ENCODE measurements at regions not wholly inside any gene's neighbourhood (a gene's known extent, or its start where the extent isn't known, plus 50 kb on each side); places are given as distances from the start of the nearest gene placed in this dataset.
A peak's percentile ranks its signal among the peaks of the same experiment; 100 is the strongest.

DNA sequence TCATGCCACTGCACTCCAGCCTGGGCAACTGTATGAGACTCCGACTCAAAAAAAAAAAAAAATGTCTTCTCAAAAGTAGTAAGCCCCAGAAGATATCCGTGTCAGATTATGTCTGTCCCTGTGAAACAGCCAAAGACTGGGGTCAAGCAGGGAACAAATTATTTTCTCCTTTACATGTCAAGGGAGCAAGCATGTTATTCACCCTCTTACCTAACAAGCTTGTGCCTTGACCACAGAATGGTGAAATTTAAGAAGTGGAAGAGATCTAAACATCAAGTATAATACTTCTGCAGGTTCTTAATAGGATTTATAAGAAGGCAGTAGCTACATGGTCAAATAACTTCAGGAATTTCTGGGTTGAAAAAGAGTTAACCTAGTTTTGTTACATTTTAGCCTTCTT lies 187.9 kb downstream of the ZNF365 start:
- peaks cover 0 to 7% of the 10 kb centered on the region in 2 donors for H3K9me3 Mint-ChIP-seq
- no peak overlapping the region for H3K27ac Mint-ChIP-seq
- H3K36me3 Mint-ChIP-seq = no peaks in the 10 kb centered on the region
- ATAC-seq (no peak), DNase-seq (ENCODE audit: low spot score in 2 of 2) (no peak)

DNA sequence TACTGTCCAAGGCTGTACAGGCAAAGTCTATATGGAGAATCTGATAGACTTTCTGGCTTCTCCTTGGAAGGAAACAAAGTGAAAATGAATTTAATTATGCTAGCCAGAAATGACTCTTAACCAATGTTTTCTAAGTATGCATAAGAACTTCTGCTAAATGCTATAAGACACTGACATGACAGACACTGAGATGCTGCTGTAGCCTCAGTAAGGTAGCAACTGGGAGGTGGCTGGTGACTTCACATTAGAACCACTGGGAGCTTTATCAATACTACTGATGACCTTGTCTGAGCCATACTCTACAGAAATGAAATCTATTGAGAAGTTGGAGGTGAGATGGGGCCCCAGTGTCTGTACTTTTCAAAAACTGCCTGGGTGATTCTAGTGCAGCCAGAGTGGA lies 188.6 kb downstream of the ZNF365 start:
- H3K9me3 Mint-ChIP-seq = peaks cover 0 to 7% of the 10 kb centered on the region in 2 donors
- DNase-seq (ENCODE audit: low spot score in 2 of 2) (no peak), ATAC-seq (peak in 1 of 2 donors; percentile 82)
- no peaks in the 10 kb centered on the region for H3K36me3 Mint-ChIP-seq
- no peak overlapping the region for H3K27ac Mint-ChIP-seq

DNA sequence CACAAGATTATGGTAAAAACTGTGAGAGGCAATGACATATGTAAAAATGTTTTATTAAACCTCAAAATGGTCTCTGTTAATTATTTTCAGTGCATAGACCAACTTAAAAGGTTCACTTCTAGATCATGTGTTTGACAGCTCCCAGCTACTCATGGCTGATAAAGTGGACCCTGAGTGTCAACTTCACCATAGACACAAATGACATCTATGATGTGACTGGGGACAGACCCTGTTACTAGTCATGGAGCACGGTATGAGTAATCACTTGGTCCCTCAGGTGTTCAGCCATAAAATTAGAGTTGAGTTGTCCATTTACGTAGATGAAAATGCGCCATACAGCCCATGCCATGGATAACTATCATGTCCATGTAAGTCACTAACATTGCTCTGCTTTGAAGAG lies 199.8 kb downstream of the ZNF365 start:
- DNase-seq (ENCODE audit: low spot score in 2 of 2) = no peak
- Mint-ChIP-seq H3K9me3 (no peaks in the 10 kb centered on the region), H3K36me3 (no peaks in the 10 kb centered on the region), H3K27ac (no peak overlapping the region)
- peak in 1 of 2 donors; percentile 60 for ATAC-seq

DNA sequence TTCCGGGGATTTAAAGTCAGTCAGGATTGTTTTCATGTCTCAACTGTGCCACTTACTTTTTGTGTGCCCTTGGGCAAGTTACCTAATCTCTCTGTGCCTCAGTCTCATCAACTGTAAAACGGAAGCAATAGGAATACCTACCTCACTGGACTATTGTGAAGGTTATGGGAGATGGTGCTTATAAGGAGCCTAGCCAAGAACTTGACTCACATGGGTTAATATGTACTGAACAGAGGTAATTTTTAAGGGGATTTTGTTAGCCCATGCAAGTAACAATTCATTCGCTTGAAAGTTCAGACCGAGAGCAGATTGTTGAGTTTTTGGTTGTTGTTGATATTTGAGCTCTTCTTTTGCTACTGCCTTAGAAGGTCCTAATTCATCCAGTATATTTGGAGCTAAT lies 202.9 kb downstream of the ZNF365 start:
- no peaks in the 10 kb centered on the region for H3K36me3 Mint-ChIP-seq
- no peak overlapping the region for H3K27ac Mint-ChIP-seq
- no peaks in the 10 kb centered on the region for H3K9me3 Mint-ChIP-seq
- DNase-seq (ENCODE audit: low spot score in 2 of 2) = no peak
- ATAC-seq = no peak

DNA sequence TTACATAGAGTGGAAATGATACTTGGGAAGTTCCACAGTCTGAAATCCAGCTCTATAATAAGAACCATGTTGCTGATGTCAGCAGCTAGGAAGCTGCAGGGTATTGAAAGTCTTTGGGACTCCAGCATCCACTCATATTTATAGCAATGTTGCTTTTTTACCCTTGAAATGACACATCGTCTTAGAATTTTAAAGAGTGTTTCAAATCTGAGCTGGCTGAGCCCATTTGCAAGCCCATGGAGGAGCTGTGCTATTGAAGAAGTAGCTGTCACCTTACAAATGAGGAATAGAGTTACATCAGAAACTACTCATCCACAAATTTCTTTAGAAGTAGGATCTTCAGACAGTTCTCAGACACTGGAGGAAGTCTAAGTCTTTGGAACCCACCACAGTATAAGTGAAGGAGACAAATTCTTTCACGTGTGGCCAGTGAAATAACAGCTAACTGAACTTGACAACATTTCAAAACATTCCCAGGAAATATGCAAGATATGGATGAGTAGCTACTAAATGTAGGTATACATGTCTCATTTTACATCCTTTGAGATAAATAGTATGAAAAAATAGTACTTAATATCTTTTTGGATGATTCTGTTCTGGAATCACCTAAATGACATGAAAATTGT lies 203.6 kb downstream of the ZNF365 start:
- ATAC-seq (no peak), DNase-seq (ENCODE audit: low spot score in 2 of 2) (no peak)
- H3K36me3 Mint-ChIP-seq = no peaks in the 10 kb centered on the region
- H3K27ac Mint-ChIP-seq = no peak overlapping the region
- H3K9me3 Mint-ChIP-seq = no peaks in the 10 kb centered on the region

DNA sequence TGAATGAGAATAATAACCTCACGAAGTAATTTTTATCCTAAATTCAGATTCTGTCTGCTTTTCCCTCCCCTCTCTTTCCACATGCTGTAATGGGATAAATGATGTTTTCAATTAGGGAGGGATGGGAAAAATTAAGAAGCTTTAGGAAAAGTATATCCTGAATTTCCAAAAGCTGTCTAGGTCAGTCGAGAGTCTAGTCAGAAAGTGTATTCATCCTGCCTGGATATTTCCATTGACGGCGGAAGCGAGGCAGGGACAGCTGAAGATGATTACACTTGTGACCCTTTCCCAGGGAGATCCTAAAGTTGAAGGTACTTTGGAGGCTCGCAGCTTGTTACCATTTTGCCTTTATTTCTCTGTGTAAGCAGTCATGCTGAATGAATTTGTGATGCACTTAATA lies 204.1 kb downstream of the ZNF365 start:
- H3K36me3 Mint-ChIP-seq = no peaks in the 10 kb centered on the region
- DNase-seq (ENCODE audit: low spot score in 2 of 2) (no peak), ATAC-seq (no peak)
- no peaks in the 10 kb centered on the region for H3K9me3 Mint-ChIP-seq
- H3K27ac Mint-ChIP-seq = no peak overlapping the region

DNA sequence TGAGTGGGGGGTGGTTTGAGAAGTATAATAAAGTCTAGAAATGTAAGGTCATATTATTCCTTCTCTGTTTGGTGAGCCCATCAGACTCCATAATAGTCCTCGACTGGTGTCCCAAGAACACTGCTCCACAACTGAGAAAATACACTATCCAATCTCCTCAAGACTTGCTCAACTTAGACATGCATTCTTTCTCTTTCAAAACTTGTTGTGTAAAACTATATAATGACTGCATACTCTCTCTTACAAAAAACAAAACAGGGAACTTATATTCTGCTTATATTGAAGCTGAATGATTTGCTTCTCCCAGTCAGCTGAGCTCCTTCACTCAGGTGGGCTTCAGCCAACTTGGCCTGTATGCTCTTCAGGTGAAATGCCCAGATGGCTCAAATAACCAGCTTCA lies 204.7 kb downstream of the ZNF365 start:
- Mint-ChIP-seq H3K27ac (no peak overlapping the region), H3K9me3 (no peaks in the 10 kb centered on the region), H3K36me3 (no peaks in the 10 kb centered on the region)
- ATAC-seq (no peak), DNase-seq (ENCODE audit: low spot score in 2 of 2) (no peak)

DNA sequence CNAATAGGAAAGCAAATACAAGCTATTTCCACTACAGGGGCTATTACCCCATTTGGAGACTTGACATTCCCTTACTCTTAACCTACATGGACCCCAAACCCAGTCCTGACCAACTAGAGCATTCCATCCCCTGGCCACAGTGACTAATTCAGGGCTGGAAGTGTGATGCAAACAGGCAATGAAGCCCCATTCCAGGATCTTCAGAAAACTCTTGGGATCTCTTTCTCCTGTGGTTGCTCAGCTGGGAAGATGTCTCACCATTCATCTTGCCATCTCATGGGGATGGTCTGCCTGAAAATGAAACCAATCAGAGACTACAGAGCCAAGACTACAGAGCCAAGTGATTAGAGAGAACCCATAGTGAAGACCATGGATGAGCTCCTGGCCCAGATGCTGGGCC lies 206.2 kb downstream of the ZNF365 start:
- DNase-seq (ENCODE audit: low spot score in 2 of 2) (no peak), ATAC-seq (no peak)
- H3K27ac Mint-ChIP-seq = no peak overlapping the region
- no peaks in the 10 kb centered on the region for H3K9me3 Mint-ChIP-seq
- H3K36me3 Mint-ChIP-seq = no peaks in the 10 kb centered on the region

DNA sequence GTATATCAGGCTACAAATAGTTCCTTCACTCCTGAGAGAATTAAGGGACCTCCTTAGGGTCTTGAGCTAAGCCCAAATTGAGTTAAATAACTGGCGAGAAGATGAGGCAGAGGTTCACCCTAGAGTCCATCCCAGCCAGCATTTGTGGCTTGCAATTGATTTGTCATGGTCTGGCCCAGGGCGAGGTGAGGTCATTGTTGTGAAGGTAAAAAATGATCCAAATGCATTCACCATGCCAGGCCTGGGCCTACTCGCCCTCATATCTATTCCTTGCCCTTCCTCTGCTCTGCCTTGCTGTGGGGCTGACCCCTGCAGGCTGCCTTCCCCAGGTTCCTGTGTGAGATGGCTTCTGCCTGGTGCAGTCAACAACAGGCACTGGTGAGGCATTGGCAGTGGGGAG lies 207.2 kb downstream of the ZNF365 start:
- H3K36me3 Mint-ChIP-seq = no peaks in the 10 kb centered on the region
- DNase-seq (ENCODE audit: low spot score in 2 of 2) (no peak), ATAC-seq (no peak)
- no peak overlapping the region for H3K27ac Mint-ChIP-seq
- H3K9me3 Mint-ChIP-seq = no peaks in the 10 kb centered on the region

DNA sequence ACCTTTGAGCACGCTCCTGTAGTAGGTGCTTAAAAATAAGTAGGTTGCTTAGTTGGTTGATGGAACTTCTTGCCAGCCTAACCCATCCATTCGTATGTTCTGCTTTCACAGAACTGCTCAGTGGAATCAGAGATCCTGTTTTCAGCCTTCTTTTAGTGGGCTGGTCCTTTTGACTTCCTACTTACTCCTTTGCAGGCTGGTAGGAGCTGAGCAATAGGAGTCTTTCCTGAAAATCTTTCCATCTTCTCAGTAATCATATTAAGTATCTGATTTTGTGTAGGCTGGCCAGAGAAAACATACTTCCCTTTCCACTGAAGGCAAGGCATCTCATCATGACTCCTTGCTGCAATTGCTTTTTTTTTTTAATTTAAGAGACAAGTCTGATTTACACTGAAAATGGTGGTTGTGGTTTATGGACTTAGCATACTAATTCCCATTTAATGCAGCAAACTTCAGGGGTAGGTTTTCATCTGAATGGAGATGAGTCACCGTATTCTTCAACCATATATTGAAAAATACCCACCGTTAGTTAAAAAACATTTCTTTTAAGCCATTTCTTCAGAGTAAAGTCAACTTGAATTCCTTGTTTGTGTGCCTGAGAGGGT lies 208.0 kb downstream of the ZNF365 start:
- DNase-seq (ENCODE audit: low spot score in 2 of 2) (no peak), ATAC-seq (no peak)
- no peaks in the 10 kb centered on the region for H3K36me3 Mint-ChIP-seq
- no peak overlapping the region for H3K27ac Mint-ChIP-seq
- no peaks in the 10 kb centered on the region for H3K9me3 Mint-ChIP-seq

DNA sequence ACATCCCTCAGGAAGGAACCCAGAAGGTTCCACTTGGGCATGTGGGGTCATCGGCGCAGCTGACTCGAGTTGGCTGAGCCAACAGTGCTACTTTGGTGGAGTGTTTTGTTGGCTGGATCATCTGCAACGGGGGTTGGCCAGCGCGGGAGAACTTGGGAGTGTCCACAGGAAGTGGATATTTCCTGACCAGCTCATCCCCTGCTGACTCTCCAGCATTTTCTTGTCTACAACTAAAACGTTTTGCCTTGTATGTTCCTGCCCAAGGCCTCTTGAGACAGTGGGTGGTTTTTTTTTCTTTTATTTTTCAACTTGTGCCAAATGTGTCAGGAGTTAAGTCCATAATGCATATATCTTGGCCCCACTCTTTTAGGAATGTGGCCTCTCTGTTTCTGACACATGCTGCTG lies 208.6 kb downstream of the ZNF365 start:
- Mint-ChIP-seq H3K27ac (no peak overlapping the region), H3K9me3 (no peaks in the 10 kb centered on the region), H3K36me3 (peaks cover 0 to 2% of the 10 kb centered on the region in 2 donors)
- ATAC-seq (no peak), DNase-seq (ENCODE audit: low spot score in 2 of 2) (no peak)

DNA sequence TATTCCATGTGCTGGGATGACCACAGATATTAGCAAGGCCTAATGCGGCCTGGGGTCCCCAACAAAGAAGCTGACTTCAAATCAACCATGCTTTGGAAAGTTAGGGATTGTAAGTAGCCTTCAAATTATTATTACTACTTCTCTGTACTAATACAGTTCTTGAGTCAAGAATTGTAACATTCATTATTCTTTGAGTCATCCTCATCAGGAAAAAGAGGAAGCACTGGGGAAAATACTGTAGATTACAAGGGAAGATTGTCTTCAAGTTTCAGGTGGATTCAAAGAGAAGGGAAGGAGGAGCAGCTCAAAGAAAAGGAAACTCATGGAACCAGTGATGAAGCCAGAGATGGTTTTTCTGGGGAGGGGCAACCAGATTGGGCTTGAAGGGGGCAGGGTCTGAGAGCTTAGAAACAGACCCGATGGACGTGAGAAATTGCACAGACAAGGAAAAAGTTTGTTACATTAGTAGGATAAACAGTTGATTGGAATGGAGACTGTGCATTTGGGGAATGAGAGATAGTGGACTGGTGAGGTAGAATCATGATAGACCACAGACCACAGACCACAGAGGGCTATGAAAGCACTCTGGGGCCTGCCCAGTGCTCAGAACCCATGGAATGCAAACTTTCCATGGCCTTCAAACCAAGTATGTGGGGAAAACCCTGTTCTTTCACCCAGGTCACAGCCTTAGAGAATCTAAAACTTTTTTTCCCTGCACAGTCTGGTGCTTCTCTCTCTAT lies 209.9 kb downstream of the ZNF365 start:
- ATAC-seq = peak in 1 of 2 donors; percentile 96
- no peak overlapping the region for H3K27ac Mint-ChIP-seq

DNA sequence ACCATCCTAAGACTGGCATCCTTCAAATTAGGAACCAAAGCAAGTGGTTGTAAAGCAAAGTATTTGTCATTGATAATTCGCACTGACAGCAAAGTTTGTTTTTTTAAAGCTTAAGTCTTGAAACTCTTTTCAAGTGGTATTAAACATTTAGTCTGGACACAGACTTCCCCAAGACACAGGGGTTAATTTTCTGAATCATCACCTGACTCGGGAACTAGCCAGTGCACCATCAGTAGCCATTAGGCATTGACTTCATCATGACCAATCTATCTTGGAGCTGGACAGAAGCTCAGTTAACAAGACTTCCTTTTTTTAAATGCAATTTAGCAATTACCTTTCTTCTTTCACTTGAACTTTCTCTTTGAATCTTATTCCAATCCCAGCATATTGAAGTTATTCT lies 210.6 kb downstream of the ZNF365 start:
- peaks cover 0 to 7% of the 10 kb centered on the region in 2 donors for H3K36me3 Mint-ChIP-seq
- DNase-seq (ENCODE audit: low spot score in 2 of 2) (no peak), ATAC-seq (no peak)
- no peak overlapping the region for H3K27ac Mint-ChIP-seq
- no peaks in the 10 kb centered on the region for H3K9me3 Mint-ChIP-seq

More for the DNA sequence above, 209.9 kb downstream of the ZNF365 start:
- DNase-seq (ENCODE audit: low spot score in 2 of 2) = no peak
- peaks cover 0 to 7% of the 10 kb centered on the region in 2 donors for H3K36me3 Mint-ChIP-seq
- H3K9me3 Mint-ChIP-seq = no peaks in the 10 kb centered on the region

DNA sequence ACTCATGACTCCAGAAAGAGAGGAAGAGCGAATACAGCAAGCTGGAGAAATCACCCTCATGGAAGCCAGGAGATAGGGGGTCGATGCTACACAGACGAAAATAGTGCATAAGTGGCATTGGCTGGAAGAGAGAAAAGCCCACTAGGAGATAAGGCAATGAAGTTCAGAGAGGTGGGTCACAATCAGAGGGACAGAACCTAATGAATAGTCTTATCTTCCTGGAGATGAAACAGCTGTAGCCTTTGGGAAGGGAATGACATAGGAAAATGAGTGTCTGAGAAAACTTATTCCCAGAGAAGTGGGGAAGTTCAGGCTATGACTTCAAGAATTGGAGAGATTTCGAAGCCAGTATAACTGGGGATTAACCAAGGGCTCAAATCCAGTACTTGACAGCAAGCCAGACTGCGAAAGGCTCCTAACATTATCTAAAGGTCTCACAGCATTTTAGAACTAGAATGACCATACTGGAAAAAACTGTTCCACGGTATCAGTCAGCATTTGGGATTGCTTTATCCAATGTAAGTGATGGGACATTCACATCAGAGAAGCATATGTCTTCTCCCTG lies 211.1 kb downstream of the ZNF365 start:
- ATAC-seq = no peak
- Mint-ChIP-seq H3K9me3 (no peaks in the 10 kb centered on the region), H3K27ac (no peak overlapping the region), H3K36me3 (peaks cover 0 to 7% of the 10 kb centered on the region in 2 donors)
- no peak for DNase-seq (ENCODE audit: low spot score in 2 of 2)

DNA sequence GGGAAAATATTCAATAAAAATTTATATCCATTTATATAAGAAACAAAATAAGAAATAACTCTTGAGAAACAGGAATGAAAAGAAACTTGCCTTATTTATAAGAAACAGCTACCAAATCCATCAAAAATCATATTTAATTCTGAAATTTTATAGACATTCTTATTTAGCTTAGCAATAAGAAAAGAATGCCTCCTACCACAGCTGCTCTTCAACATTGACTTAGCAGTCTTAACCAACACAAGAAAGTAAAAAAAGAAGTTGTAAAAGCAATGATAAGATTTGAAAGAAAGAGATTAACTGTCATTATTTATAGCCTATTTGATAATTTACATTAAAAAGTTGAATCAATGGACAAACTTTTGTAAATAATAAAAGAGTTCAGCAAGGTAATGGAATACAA lies 212.8 kb downstream of the ZNF365 start:
- Mint-ChIP-seq H3K36me3 (peaks cover 0 to 7% of the 10 kb centered on the region in 2 donors), H3K27ac (no peak overlapping the region), H3K9me3 (no peaks in the 10 kb centered on the region)
- no peak for ATAC-seq
- no peak for DNase-seq (ENCODE audit: low spot score in 2 of 2)

DNA sequence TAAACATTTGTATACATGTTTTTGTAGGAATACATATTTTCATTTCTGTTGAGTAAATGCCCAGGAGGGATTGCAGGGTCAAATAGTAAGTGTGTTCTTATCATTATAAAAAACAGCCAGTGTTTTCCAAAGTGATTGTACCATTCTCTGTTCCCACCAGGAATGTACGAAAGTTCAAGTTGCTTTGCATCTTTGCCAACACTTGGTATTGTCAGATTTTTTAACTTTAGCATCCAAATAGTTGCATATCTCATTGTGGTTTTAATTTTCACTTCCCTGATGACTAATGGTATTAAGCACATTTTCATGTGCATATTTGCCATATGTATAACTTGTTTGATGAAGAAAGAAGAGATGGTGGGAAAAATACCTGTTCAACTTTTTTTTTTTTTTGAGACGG lies 213.9 kb downstream of the ZNF365 start:
- H3K36me3 Mint-ChIP-seq = peaks cover 0 to 7% of the 10 kb centered on the region in 2 donors
- DNase-seq (ENCODE audit: low spot score in 2 of 2) (no peak), ATAC-seq (no peak)
- H3K9me3 Mint-ChIP-seq = no peaks in the 10 kb centered on the region
- no peak overlapping the region for H3K27ac Mint-ChIP-seq

DNA sequence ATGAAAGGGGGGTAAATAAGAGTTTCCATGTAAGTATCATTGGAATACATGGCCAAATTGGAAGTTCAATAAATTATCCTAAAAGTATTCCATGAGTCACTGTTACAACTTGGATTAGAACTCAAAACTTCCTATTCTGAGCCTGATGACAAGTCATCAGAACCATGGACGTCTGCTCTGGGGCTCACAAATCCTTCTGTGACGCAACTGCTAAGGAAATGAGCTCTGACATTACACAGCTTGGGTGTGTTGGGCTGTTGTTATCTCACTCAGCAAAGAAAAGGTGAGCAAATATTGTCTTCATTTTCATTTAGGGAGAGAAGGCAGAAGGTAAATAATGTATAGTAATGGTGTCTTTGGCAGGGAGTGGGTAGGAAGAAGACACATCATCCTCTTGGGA lies 214.8 kb upstream of the ADO start:
- no peak overlapping the region for H3K27ac Mint-ChIP-seq
- H3K36me3 Mint-ChIP-seq = peaks cover 0 to 7% of the 10 kb centered on the region in 2 donors
- ATAC-seq = no peak
- H3K9me3 Mint-ChIP-seq = no peaks in the 10 kb centered on the region
- DNase-seq (ENCODE audit: low spot score in 2 of 2) = no peak
